Fibroblast of peridontal ligament (primary cell): ENCODE measurements at regions not wholly inside any gene's neighbourhood (a gene's known extent, or its start where the extent isn't known, plus 50 kb on each side); places are given as distances from the start of the nearest gene placed in this dataset.
"Not testable (repeated sequence)": the region's sequence is repeated elsewhere in the genome, so short reads cannot be mapped to it uniquely, and the experiment has no call there.

Experiments used
- DNase-seq: peaks from one replicate; pipeline ENCODE4 v3.0.0-alpha.2; 2010; ENCODE audit errors: extremely low read depth

GRCh38 chr21:36207577-36208320, 51.1 kb downstream of the DOP1B start:
- DNase-seq, result no peak

DNA sequence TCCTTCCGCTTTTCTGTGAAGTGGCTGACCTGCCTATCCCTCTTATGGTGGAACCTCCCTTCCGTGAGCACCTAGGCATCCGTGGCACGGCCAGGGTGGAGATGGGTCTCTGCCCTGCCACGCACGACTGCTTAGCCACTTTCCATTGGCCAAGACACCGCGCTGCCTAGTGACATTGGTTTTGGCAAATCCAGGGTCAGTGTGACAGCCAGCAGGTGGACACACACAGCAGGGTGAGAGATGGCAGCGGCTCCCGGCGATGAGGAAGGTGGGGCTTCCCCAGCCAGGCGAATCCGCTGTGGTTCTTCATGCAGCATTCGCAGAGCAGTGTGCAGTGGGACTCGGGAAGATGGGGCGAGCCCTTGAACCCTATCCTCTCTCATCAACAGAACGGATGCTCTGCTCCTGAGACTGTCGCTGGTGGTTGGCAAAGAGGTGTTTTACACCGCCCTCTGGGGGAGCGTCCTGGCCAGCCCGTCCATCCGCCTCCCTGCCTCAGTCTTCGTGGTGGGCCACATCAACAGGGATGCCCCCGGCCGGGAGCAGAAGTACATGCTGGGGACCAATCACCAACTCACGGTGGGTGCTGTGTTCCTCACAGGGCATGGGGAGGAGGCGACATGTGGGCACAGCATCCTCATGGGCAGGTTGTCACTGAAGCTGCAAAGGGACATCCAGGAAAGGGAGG, 51.8 kb downstream of the DOP1B start:
- DNase-seq, result no peak

DNA sequence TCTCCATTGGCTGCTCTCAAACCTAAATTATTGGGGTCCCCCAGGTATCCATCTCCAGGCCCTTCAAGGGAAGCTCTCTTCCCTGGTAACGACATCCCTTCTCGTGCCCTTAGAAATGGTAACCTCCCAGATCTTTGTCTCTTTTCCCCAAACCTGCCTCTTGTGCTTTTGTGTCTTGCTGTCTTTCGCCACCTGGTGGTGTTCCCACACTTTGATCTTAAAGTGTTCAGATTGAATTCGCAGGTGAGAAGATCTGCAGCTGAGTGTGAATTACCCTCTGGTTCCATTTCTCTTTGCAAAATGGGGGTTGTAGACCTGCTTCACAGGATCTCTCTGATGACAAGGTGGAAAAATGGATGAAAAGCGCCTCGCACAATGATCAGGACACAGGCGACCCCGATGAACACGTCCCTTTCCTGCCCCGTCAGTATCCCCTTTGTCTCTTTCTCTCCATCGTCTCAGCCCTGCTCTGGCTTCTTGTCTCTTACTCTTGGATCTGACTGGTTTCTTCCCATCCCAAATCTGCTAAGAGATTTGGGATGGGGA, 53.1 kb downstream of the DOP1B start:
- DNase-seq, result peak; percentile 74

GRCh38 chr21:36210779-36211659, 54.4 kb downstream of the DOP1B start:
- DNase-seq, result no peak

DNA sequence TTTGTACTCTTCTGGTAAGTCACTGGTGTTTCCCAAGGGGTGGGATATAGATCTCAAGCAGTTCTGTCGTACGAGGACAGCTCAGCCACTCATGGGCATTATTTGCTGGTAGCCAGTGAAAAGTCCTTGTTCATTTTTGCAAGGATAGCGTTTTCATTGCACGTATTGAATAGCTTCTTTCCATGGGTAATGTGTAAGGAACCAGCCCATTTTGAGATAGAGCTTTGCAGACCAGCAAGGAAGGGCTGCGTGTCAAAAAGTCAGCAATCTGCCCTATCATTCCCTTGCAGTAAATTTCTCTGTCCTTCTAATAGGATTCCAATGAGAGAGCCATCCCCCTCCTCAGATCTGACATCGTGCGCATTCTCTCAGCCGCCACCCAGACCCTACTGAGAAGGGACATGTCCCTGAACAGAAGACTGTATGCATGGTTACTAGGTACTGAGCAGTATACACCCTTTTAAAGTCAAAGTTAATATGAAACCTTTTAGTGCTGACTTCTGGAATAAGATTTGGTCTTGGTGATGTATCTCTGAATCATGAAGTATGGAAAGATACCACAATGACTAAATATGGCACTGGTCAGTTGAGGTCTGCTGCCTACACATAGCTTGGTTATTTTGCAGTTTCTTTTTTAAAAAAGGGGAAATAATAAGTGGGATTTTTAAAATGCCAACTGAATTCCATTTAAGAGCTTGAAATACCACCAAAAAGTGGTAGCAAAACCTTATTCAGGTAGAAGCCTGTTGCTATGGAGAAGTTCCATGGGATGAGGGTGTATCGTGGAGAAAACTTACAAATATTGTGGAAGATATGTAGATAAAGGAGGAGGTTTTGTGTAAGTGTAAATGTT, 55.3 kb downstream of the DOP1B start:
- DNase-seq, result peak; percentile 86

DNA sequence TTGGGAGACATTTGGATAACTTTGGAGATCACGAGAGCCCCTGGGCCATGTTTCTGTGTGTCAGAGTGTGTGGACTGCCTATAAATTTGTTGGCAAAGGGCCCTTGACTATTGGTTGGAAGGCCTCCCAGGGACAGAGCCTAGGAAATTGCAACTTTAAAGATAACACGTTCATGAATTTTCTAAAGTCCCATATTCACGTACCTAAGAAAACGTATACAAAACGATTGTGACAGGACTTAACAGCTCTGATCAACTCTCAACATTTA, 55.8 kb downstream of the DOP1B start:
- DNase-seq, result no peak

DNA sequence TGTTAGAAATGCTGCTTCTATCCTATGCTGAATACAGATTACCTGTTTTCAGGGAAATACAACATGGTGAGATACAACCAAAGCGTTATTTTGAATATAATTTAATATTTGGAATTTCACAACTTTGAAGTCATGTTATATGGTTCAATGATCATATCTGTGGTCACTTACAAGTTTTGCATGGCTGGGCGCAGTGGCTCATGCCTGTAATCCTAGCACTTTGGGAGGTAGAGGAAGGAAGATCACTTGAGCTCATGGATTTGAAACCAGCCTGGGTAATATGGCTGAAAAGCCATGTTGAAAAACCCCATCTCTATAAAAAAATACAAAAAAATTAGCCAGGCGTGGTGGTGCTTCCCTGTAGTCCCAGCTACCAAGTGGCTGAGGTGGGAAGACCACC, 57.9 kb downstream of the DOP1B start:
- DNase-seq, result no peak

- no peak for DNase-seq
Measured at GRCh38 chr21:36217743-36218142, 61.1 kb downstream of the DOP1B start.

- no peak for DNase-seq
Measured at GRCh38 chr21:36218691-36219090, 62.1 kb downstream of the DOP1B start.

DNA sequence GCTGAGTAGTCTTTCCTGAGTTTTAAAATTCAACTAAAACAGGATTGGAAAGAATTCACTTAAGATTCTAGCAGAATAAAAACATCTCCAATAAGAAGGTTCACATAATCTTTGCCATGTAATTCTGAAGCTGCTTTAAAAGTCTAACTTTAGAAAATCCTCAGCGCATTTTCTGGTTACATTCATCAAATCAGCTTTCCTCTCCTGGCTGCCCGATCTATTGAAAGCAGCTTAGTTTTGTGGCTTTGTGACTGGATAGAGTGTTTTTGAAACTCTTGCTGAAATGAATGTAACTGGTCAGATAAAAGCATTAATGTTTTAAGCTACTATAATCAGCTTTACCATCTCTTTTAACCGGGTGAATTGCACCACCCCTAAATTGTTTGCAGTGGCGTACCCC, 66.8 kb downstream of the DOP1B start:
- no peak for DNase-seq

GRCh38 chr21:36229181-36229580, 72.6 kb downstream of the DOP1B start:
- no peak for DNase-seq

GRCh38 chr21:36231444-36231843, 74.8 kb downstream of the DOP1B start:
- DNase-seq, result not testable (repeated sequence)

DNA sequence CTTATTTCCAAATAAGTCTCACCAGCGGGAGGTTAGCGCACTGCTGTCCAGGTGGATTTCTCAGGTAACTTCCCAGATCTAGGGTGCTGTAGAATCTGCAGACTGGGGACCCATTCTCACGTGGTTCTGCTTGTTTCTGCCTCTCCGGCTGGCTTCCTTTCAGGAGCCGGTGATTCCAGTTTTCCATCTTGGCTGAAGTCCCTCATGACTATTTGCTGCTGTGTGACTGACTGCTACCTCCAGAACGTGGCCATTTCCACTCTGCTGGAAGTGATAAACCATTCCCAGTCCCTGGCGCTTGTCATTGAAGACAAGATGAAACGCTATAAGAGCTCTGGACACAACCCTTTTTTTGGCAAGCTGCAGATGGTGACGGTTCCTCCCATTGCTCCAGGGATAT, 76.0 kb downstream of the DOP1B start:
- DNase-seq, result no peak

DNA sequence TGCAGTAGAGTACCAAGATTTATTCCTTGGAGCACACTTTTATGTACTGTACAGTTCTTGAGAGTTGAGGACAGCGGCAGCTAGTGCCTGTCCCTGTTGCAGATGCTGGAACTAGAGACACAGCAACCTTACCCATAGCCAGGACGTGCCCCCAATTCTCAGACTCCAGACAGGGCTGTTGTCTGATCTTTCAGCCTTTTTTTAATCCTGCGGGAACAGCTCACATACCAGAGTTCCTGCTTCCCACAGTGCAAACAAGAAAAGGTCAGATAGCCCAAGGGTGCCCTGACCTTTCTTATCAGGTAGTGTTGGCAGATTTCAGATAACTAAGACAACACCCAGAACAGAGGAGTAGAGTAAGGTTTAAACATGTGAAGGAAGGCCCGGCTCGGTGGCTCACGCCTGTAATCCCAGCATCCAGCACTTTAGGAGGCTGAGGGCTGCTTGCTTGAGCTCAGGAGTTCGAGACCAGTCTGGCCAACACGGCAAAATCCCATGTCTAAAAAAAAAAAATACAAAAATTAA, 78.5 kb downstream of the DOP1B start:
- no peak for DNase-seq

DNA sequence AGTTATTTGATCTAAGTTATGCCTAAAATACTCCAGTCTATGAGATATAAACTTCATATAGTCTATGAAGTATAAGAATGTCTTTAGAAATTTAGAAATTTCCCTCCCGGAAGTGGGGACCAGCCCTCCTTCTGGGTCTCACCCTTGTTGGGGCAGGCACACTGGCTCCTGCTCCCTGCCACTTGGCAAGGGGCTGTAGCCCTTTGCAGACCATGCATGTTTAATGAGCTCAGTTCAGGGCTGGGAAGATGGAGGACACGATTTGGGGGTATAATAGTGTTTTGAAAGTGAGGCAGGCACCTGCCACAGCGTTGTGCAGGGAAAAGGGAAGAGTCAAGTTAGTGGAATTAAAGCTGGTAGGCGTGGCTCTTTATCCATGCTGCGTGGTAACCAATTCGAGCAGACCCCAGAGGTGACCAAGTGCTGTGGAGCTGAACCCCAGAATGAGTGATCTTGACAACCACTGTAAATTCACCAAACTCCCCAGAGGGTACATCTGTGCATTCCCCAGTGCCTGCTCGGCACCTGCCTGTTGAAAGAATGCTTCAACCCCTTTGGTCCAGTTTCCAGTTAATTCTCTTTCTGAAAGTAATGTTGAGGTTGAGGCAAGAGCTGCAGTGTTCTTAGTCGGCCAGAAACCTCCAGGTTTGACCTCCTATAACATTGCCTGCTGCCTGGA, 79.6 kb downstream of the DOP1B start:
- DNase-seq, result no peak

DNA sequence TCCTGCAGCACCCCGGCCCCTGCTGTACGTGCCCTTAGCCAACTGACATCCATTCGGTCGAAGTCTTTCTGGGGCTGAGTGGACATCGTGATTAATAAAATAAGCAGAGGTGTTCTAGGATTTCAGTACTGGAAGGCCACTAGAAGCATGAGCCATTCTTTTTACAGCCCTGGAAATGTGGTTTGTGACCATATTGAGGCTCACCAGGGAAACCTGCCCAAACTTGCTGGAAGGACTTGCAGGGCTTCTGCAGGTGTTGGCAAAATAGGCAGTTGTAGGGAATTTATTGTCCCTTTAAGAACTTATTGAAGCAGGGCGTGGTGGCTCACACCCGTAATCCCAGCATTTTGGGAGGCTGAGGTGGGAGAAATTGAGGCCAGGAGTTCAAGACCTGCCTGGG, 80.8 kb downstream of the DOP1B start:
- DNase-seq, result no peak

GRCh38 chr21:36239585-36239984, 80.4 kb upstream of the MORC3 start:
- no peak for DNase-seq

- no peak for DNase-seq
Measured at GRCh38 chr21:36241717-36242116, 78.3 kb upstream of the MORC3 start.

GRCh38 chr21:36245115-36245514, 74.9 kb upstream of the MORC3 start:
- DNase-seq, result no peak

DNA sequence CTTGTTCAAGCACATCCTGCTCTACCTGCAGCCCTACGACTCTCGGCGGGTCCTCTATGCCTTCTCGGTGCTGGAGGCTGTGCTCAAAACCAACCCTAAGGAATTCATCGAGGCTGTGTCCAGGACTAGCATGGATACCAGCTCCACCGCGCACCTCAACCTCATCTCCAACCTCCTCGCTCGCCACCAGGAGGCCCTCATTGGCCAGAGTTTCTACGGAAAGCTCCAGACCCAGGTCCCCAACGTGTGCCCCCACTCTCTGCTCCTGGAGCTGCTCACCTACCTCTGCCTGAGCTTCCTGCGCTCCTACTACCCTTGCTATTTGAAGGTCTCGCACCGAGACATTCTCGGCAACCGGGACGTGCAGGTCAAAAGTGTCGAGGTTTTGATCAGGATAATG, 74.3 kb upstream of the MORC3 start:
- no peak for DNase-seq
